IPS-NIHi7 (cell line): ENCODE measurements at regions not wholly inside any gene's neighbourhood (a gene's known extent, or its start where the extent isn't known, plus 50 kb on each side); places are given as distances from the start of the nearest gene placed in this dataset.

Experiments
- DNase-seq: peaks from one replicate; pipeline ENCODE4 v3.0.0; 2012; ENCODE audit warnings: mixed read lengths; ENCODE audit errors: extremely low spot score

DNA sequence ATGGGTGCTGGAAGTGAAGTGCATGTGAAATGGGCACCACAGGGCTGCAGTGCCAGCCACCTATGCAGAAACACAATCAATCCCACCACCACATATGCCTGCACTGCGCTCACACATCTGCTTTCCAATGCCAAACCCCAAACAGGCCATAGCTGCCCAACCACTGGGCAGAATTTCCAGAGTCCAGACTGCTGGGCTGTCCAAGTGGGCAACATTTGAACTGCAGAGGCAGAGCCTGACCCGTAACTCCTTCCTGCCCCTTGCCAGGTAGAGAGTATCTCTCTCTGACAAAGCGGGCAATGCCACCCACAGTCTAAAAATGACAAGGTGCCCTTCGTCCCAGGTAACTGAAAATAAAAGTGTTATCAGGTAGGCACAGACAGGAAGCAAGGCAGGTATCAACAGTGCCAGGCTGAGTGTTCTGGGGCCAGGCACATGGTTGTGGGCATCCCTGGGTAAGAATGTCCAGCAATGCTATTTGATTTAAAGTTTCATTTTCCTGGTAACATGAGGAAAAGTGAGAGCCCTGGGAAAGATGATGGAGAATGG is 79.5 kb downstream of the FOXA2 start:
- DNase-seq, result no peak

DNA sequence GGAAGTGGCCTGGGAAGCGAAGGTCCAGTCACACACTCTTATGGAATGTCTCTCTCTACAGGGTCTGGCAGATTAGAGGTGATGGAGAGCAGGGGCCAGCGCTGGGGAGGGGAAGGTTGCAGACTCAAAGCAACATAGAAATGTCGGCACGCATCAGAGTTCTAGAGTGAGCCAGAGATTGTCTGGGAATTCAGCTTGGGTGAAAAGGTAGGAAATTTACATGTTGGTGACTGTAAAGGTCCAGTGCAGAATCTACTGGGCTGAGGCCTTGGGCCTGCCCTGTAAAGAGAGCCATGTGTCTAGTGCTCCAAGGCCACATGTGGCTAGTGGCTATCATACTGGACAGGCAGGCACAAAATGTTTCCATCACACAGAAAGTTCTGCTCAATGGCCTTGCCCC is 80.8 kb downstream of the FOXA2 start:
- no peak for DNase-seq

DNA sequence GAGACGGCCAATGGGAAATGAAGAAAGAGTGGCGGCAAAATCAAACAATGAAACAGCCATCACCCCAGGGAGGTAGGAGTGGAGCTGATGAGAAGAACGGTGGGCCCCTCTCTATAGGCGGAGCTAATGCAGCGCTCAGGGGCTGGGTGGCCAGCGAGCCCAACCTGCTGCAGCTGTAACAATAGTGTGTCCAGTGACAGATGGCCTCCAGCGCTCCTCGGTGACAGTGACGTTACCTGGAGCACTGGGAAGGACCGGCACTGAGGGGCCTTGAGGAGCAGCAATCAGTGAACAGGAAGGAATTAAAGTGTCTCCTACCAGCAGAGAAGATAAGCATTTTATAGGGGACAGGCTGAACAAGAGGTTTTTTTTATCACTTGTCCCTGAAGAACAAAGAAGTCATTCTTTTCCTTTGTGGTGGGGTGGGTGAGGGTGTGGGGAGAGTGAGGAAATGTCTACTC is 81.6 kb downstream of the FOXA2 start:
- DNase-seq, result no peak

DNA sequence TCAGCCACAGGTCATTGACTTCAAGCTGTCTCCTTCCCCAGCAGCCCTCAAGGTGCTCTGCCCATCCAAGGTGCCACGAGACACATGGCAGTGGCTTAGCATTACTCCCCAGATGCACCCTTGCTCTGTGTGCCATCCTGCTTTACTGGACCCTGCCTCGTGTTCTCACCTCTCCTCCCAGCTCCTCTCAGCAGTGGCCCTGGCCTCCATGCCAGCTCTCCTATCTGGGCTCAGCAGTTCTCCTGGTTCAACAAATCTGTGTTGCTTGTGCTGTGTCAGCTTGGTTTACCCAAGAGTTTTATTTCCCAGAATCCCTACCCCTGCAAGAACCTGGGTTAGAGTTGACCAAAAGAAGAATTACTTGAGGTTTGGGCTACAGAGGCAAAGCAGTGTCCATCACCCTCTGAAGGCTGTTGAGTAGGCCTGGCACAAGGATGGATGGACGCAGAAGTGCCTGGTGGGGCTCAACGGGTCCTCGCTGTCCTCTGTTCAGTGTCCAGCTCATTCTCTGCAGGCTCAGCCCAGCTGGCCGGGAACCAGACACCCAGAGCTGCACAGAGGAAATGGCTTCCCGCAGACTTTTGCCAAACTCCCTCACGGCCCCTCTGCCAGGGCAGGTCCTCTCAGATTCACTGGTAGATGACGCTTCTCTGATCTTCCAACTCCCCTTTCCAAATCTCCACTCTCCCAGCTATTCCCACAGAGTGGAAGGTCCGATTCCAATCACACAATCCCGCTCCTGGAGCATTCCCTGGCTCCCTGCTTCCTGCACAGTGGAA is 82.6 kb downstream of the FOXA2 start:
- DNase-seq, result no peak

- DNase-seq, result no peak
Measured at GRCh38 chr20:22501034-22501433, 83.3 kb downstream of the FOXA2 start.

DNA sequence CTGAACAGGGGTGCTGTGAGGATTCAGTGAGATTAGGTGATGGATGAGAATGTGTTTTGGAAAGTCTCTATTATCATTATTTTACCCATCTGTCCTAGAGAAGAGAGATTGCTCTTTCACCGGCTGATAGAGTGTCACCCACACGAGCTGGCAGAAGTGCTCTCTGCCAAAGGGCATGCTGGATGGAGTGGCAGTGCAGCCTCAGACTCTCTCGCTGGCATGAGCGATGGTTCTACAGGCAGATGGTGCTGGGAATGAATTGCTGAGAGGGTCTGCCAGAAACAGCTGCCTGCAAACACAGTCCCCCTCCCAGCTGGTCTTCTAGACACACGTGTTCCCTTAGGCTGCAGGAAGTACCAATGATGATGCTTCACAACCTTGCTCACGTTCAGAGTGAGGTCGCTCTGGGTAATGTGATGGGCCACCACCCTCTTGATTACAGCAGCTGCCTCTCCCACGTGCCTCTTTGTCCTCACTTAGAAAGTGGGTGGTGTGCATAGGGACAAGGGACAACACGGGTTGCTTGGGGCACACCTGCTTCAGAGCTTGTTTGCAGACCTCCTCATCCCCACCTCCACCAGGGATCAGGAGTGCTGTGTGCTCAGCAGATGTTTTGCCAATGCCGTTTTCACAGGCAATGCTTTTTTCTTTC is 84.7 kb downstream of the FOXA2 start:
- DNase-seq, result no peak

GRCh38 chr20:22496817-22497216 is 87.6 kb downstream of the FOXA2 start:
- no peak for DNase-seq

- DNase-seq, result no peak
Measured at GRCh38 chr20:22495789-22496188, 88.6 kb downstream of the FOXA2 start.

DNA sequence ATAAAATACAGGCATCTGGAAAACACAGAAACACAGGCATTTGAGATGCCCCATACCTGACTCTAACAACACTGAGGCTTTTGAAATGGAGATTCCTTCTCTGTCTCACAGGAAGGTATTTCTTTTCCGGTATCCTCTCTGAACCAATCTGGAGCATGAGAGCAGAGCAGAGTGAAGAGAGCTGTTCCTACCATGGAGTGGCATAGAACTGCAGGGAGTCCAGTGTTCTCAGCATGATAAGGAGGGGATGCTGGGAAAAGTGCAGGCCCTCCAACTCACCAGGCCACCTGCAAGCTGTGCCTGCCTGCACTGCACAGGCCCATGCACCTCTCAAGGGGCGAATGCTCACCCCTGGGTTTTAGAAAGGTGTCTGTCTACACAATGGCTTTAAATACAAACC is 89.2 kb downstream of the FOXA2 start:
- DNase-seq, result no peak

DNA sequence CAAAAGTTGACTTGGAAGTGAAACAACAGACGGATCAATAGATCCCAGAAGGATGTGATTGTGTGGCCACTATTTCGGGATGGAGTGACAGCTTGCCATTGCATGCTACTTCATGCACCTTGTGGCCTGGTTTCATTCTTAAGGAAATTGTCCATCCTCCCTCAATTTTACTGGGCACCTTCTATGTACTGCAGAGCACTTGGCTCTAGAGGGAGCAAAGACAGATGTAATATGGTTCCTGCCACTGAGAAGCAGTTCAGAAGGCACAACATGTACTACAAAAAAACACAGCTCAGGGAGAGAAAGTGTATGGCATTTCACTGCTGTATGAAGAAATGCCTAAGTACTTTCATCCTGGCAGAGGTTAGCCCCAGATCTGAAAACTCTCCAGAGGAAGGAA is 91.9 kb downstream of the FOXA2 start:
- no peak for DNase-seq

DNA sequence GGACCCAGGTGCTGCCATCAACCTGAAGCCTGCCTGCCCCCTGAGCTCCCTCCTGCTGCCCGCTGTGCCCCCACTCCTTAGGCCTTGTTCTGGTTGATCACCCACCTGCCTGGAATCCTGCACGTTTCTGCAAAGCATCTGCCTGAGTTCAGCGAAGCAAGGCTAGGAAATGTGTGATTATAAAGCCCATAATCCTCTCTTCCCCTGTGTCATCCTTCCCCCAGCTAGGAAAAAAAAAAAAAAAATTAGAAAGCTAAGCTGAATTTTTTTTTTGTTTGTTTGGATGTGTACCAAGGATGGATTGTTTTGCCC is 93.2 kb downstream of the FOXA2 start:
- DNase-seq, result no peak

DNA sequence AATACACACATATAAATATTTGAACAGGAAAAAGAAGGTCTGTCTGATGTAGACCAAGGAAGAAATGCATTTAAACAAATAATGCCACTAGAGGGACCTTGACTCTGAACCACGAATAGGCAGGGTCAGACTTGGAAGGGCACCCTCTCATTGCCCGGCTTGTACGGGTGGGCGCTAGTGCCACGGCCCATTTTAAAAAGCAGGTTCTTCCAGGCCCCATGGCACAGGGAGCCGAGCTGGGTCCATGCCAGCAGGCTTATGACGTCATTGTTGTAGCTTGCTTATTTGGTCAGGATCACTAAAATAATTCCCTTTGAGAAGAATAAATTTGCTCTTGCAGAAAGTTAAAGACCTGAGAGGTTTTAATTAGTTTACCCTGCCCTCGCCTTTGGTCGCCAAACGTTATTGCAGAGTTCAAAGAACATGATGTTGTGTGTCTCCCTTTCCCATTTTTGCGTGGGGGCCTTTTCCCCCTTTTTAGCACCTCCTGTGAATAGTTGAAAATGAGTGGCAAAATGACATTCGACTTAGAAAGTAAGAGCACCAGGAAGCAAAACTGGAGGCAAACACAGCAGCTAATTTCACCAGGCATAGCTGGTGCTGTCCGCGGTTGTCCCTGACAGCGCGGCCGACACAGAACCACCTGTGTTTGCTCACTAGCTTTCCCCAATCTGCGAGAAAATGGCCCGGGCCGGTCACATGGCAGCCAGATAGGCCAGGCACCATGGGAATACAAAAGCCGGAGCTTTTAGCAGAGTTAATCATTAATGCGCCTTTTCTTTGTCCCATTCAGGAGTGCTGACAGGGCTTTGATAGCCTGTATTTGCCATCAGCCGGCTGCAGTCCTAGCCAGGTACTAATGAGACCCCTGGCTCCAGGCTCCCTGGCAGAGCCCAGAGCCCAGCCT is 93.8 kb downstream of the FOXA2 start:
- peak; percentile 56 for DNase-seq

DNA sequence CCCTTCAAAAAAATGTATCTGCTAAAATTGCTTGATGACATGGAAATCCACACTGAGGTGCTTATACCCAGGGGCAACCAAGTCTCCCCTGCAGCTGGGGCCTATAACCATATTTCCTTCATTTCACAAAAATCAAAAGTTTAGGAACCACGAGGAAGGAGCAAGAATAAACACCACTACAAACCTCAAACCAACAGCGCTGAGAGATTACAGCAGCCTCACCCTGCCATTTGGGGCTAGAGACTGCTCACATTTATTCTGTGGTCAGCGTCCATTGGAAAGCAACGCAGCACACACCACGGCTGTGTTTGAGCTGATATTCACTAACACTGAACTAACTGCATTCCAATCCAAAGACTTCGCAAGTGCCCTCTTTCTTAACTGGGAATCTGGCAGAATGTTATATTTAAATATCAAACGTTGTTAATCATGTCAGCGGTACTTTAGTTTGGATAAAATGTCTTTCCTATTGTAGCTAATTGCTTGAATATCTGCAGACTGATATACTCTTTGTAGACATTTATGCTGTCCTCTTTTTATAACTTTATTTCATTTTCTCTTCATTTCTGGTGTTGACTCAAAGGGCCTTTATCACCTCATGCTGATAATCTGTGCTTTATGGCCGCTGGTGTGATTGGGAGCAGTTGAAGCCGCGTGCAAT is 94.6 kb downstream of the FOXA2 start:
- no peak for DNase-seq

- DNase-seq, result no peak
Measured at GRCh38 chr20:22480336-22480735, 104.0 kb downstream of the FOXA2 start.

GRCh38 chr20:22475662-22476061 is 108.7 kb downstream of the FOXA2 start:
- DNase-seq, result no peak

DNA sequence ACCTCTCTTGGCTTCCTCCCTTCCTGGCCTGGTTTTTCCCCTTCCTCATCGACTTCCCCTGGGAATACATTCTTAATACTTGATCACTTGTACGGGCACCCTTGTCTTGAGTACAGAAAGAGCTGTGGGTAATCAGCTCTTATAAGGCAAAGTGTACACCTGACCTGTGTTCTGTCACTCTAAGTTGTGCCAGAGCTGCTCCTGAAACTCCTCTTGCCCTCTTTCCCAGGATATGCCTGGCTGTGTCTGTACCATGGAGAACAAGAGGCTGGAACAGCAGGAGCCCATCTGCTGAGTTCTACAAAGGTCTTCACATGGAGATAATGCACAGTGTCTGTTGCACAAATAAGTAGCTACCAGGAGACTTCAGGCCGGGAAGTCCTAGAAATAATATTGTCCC is 110.1 kb downstream of the FOXA2 start:
- DNase-seq, result no peak

- no peak for DNase-seq
Measured at GRCh38 chr20:22473293-22473692, 111.1 kb downstream of the FOXA2 start.

DNA sequence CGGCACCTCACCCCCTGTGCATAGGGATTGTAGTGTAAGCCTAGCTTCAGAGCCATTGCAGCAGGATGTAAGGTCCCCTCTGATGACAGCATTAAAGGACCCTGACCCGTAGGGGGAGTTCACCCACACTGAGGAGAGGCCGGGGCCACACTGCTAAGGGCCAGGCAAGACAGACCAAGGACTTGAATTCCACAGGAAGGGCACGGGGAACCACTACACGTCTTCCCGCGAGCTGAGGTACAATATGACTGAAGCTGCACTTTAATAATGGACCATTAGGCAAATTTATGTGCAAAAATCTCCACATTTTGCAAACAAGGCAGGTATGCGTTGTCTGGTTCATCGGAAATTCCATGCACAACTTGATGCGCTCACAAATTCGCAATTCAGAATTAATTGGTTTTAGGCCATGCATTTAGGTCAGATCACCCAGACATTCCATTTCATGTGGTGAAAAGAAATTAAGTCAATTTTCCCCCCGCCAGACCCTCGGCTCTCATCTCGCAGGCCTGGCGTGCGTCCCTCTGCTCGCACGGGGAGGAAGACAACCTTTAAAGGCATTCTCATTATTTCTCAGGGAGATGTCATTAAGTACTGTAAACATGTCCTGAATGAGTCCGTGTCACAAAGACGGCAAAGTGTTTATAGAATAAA is 111.8 kb downstream of the FOXA2 start:
- peak; percentile 56 for DNase-seq

DNA sequence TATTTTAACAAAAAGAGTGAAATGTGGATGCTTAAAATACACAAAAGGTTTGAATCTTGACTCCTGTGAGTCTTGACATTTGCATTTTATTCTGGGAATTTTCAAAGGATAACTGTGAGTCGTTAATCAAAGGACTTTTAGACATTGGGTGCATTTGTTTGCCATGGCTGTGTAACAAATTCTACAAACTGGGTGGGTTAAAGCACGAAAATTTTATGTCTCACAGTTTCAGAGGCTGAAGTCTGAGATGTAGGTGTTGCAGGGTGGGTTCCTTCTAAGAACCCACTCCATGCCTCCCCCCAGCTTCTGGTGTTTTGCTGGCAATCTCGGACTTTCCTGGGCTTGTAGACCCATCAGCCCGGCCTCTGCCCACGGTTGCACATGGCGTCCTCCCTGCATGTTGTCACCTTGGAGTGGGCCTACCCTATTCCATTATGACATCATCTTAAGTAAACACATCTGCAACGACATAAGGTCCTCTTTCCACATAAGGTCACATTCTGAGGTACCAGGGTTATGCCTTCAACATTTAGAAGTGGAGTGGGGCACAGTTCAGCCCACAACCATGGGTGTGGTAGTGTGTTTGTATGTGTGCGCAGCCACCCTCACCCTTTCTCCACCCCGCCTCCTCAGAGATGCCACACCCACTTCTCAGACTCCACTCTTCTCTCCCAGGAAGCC is 113.1 kb downstream of the FOXA2 start:
- no peak for DNase-seq

DNA sequence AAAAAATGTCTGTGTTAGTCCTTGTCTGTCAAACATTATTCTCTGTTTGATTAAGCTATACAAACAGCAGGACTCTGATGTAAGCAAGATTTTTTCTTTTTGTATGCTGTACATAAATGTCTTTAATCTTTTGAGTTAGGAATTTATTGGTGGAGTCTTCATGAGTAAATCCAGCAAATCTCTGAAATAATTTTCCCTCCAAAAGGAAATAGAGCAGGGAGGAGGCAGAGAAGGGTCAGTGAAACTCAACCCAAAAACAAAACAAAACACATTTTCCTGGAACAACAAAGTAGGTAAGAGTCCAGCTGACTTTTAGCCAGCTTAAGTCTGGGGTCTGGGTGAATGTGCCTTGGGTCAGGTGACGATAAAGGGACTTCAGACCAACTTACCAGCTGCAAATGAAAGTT is 113.7 kb downstream of the FOXA2 start:
- no peak for DNase-seq
